ENCODE measurements at regions not wholly inside any gene's neighbourhood (a gene's known extent, or its start where the extent isn't known, plus 50 kb on each side); places are given as distances from the start of the nearest gene placed in this dataset.

DNA sequence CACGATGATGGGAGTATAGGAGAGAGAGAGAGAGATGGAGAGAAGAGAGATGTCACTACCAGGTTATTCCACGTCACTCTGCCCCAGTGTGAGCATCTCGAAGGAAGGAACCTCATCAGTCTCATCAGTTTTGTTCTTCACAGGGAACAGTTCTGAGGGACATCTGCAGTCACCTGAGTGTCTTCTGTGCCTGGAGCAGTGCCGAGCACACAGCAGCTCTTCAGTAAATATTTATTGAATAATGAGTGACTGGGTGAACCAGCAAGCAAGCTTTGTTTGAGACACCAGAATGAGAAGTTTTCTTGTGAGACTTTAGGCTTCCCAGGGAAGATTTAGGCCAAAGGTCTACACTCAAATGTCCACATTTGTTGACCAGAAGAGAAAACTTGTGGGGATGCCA, 142.4 kb upstream of the IRX3 start:
- no peak for TF ChIP-seq CTCF (IDR thresholded peaks at IDR 0.05)
- no peak for TF ChIP-seq POLR2A (IDR thresholded peaks at IDR 0.05)
